ENCODE measurements at regions not wholly inside any gene's neighbourhood (a gene's known extent, or its start where the extent isn't known, plus 50 kb on each side); places are given as distances from the start of the nearest gene placed in this dataset.

DNA sequence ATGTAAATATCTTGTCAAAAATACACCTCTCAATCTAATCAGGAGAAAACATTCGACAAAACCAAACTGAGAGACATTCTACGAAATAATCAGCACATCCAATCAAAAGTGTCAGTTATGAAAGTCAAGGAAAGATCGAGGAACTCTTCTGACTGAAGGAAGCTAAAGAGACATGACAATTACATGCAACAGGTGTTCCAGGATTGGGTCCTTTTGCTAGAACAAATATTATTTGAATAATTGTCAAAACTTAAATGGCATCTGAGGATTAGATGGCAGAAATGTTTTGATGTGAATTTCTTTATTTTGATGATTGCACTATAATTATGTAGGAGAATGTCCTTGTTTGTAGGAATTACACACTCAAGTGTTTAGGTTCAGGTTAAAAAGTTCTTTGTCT lies 124.1 kb upstream of the HES1 start:
- no peak for TF ChIP-seq POLR2AphosphoS5 (IDR thresholded peaks at IDR 0.05)
- no peak for TF ChIP-seq POLR2A (IDR thresholded peaks at IDR 0.05)
- TF ChIP-seq EP300 (IDR thresholded peaks at IDR 0.05) = no peak
- TF ChIP-seq, protein P1, sequence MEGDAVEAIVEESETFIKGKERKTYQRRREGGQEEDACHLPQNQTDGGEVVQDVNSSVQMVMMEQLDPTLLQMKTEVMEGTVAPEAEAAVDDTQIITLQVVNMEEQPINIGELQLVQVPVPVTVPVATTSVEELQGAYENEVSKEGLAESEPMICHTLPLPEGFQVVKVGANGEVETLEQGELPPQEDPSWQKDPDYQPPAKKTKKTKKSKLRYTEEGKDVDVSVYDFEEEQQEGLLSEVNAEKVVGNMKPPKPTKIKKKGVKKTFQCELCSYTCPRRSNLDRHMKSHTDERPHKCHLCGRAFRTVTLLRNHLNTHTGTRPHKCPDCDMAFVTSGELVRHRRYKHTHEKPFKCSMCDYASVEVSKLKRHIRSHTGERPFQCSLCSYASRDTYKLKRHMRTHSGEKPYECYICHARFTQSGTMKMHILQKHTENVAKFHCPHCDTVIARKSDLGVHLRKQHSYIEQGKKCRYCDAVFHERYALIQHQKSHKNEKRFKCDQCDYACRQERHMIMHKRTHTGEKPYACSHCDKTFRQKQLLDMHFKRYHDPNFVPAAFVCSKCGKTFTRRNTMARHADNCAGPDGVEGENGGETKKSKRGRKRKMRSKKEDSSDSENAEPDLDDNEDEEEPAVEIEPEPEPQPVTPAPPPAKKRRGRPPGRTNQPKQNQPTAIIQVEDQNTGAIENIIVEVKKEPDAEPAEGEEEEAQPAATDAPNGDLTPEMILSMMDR (IDR thresholded peaks at IDR 0.05) = no peak
- WGBS, 5 donors = 85 to 87% (median 86%) methylated on average over 3 of the region's 3 CpGs
- Histone ChIP-seq H3K4me3 (no peak overlapping the region), H3K9me3 (no peaks in the 10 kb centered on the region), H3K4me1 (no peaks in the 10 kb centered on the region), H3K27ac (no peak overlapping the region), H3K27me3 (no peaks in the 10 kb centered on the region), H3K36me3 (no peaks in the 10 kb centered on the region)
- intact Hi-C loops (cut with DNase I; ENCODE audit: low total_unique reads) = no loop called here
- DNase-seq = no peak

DNA sequence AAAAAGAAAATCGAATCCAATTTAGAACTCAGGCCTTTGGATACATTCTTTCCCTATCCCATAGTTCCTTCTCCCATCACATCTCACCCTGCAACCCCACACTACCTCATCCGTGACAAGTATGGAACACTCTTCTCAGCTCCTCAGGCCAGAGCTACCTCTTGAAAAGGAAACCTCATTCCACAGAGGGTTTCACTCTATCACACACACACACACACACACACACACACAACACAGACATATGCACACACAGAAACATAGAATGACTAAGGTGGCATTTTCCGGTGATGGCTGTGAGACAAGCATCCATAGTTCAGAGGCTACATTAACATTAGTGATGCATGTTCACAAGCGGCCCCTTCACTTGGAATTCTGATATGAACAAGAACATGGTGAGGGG lies 122.0 kb upstream of the HES1 start:
- no peak for DNase-seq
- H3K27ac ChIP-seq = no peak overlapping the region
- no peaks in the 10 kb centered on the region for H3K9me3 ChIP-seq
- H3K4me1 ChIP-seq = no peaks in the 10 kb centered on the region
- TF ChIP-seq POLR2AphosphoS5 (IDR thresholded peaks at IDR 0.05) (no peak), EP300 (IDR thresholded peaks at IDR 0.05) (no peak), POLR2A (IDR thresholded peaks at IDR 0.05) (no peak)
- TF ChIP-seq, protein P1 (IDR thresholded peaks at IDR 0.05) = no peak
- WGBS, 5 donors = 92 to 97% (median 95%) methylated on average over 4 of the region's 4 CpGs
- no peaks in the 10 kb centered on the region for H3K27me3 ChIP-seq
- no peaks in the 10 kb centered on the region for H3K36me3 ChIP-seq
- H3K4me3 ChIP-seq = no peak overlapping the region
- intact Hi-C loops (cut with DNase I; ENCODE audit: low total_unique reads) = no loop called here

DNA sequence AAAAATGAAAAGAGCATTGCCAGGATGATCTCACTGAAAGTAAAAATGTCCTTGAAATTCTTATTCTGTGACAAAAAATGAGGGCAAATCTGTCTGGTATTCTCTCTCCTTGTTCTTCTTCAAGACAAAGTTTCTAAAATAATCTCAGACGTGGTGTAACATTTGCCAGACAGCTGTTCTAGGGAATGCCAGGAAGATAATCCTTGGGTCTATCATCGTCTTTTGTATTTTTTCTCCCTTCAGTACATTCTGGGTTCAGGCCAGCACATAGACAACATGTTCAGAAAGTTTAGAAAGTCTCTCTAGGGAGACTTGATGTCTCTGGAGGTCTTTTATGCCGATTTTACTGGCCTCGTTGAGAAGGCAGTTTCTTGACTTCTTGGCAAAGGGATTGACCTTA lies 121.2 kb upstream of the HES1 start:
- no peak for DNase-seq
- Histone ChIP-seq H3K36me3 (no peaks in the 10 kb centered on the region), H3K27me3 (no peaks in the 10 kb centered on the region), H3K4me3 (no peak overlapping the region), H3K27ac (no peak overlapping the region), H3K4me1 (no peaks in the 10 kb centered on the region), H3K9me3 (no peaks in the 10 kb centered on the region)
- 71 to 81% (median 73%) methylated on average over 4 of the region's 4 CpGs for WGBS, 5 donors
- TF ChIP-seq EP300 (IDR thresholded peaks at IDR 0.05) = no peak
- TF ChIP-seq, protein P1 (IDR thresholded peaks at IDR 0.05) = no peak
- no peak for TF ChIP-seq POLR2AphosphoS5 (IDR thresholded peaks at IDR 0.05)
- no peak for TF ChIP-seq POLR2A (IDR thresholded peaks at IDR 0.05)
- intact Hi-C loops (cut with DNase I; ENCODE audit: low total_unique reads) = no loop called here

DNA sequence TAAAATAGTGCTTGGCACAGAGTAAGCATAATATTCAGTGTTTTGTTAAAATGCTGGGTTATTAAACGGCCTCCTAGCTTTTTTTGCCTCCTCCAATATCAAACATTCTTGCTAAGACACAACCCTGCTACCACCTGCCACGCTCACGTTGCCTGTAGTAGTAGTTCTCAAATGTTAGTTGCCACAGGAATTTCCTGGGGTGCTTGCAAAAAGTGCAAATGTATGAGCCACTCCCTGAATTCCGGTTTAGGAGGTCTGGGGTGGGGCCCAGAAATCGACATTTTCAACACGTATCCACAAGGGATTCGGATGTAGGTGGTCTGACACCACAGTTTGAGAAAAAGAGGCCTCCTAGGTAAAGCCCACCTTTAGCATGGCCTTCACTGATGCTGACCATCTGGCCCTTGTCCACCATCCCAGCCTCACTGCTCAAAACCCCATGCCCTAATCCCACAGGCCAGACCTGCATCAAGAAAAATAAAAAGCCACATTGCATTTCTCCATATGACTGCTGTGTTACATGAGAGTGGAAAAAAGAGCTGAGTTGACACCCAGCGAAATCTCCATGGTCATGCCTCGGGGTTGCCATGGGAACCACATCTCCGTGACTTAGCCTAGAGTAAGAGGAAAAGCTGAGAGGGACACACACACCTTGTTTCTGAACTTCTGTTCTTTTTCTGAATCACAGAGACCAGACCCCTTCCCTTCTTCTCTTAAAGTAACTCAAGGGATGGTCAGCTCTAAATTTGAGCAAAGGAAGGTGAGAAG lies 116.4 kb upstream of the HES1 start:
- Histone ChIP-seq H3K27ac (no peak overlapping the region), H3K4me3 (no peak overlapping the region), H3K9me3 (no peaks in the 10 kb centered on the region), H3K36me3 (no peaks in the 10 kb centered on the region), H3K27me3 (no peaks in the 10 kb centered on the region), H3K4me1 (peaks cover 0 to 7% (median 0%) of the 10 kb centered on the region in 4 donors)
- TF ChIP-seq, protein P1 (IDR thresholded peaks at IDR 0.05) = no peak
- no peak for TF ChIP-seq POLR2A (IDR thresholded peaks at IDR 0.05)
- TF ChIP-seq EP300 (IDR thresholded peaks at IDR 0.05) = no peak
- TF ChIP-seq POLR2AphosphoS5 (IDR thresholded peaks at IDR 0.05) = no peak
- intact Hi-C loops (cut with DNase I; ENCODE audit: low total_unique reads) = no loop called here
- WGBS, 5 donors = 82 to 88% (median 87%) methylated on average over 10 of the region's 10 CpGs
- no peak for DNase-seq

All from stomach (tissue), 8 donors.